Fibroblast of skin of right biceps (primary cell): ENCODE measurements at regions not wholly inside any gene's neighbourhood (a gene's known extent, or its start where the extent isn't known, plus 50 kb on each side); places are given as distances from the start of the nearest gene placed in this dataset.

ENCODE experiments used
- DNase-seq: peaks from one replicate; pipeline ENCODE4 v3.0.0-alpha.2; 2013

- DNase-seq = no peak
These were observed 127.9 kb upstream of the NTM start for GRCh38 chr11:131242476-131243000.

DNA sequence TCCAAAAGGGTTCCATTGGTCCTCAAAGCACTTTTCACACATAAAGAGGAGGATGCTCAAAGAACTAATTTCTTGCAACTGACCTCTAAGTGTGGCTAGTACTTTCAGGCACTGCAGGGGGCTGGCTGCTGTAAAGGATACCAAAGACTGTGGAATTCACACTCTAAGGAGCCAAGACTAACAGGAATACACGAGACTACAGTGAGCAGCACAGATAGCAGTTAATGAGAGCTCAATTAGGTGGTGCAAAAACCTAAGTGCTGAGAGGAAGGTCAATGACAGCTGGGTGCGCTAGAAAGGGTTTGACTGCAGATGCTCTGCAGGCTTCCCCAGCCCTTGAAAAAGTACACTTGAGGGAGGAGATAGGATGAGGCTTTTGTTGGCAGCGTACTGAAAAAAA, 124.3 kb upstream of the NTM start:
- DNase-seq = peak; percentile 19

DNA sequence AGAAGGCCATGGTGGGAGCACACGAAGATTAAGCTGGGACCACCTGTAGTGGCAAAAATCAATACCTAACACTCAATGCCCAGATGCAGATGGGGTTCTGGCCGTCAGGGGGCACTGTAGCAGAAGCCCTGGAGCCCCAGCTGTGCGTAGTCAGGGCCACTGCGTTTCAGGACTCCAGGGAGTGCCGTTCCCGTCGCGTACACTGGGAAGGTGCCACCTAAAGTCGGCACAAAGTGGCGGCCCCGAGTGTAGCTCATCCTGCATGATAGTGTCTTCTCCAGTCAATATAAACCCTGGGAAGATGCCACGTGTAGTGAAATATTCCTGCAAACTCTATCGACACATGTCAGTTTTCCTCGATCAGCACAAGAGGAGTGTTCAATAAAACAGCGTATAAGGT, 123.8 kb upstream of the NTM start:
- peak; percentile 43 for DNase-seq

DNA sequence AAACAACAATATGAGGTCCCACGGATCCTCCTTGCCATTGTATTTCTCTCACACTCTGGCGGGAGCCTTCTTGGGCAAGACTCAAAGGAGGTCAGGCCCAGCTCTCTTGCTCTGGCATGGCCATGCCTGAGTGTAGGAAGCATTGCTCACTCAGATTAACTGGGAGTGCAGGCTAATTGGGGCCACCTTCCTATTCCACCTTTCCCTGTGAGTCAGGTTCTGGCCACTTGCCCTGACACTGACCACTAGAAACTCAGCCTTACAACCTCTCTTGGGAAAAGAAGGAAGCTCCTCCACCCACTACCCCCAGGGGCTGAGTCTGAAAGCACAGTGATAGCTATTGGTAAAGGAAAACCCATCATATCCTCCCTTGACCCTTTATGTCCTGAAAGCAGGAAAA, 121.8 kb upstream of the NTM start:
- peak; percentile 36 for DNase-seq

GRCh38 chr11:131253142-131253655, 117.2 kb upstream of the NTM start:
- no peak for DNase-seq

DNA sequence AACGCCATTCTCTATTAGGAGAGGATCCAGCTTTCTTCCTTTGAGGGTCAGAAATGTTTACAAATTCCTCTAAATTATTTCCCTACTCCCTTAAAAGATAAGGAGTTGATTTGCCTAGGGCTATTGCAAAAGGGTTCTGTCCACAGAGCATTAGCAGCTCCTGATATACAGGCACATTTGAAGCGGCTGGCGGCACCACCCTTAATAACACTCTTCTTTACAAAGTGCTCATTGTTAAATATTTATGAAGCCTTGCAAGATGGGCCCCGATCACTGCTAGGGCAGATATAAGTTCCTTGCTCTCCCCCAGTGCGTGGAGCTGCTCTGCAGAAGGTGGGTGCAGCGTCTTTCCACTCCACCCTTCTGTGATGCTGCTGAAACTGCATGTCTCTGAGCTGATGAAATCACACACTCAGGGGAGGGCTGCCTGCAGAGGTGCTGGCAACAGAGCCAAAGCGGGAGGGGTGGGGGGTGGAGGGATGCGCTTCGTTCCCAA, 116.7 kb upstream of the NTM start:
- DNase-seq = peak; percentile 55

DNA sequence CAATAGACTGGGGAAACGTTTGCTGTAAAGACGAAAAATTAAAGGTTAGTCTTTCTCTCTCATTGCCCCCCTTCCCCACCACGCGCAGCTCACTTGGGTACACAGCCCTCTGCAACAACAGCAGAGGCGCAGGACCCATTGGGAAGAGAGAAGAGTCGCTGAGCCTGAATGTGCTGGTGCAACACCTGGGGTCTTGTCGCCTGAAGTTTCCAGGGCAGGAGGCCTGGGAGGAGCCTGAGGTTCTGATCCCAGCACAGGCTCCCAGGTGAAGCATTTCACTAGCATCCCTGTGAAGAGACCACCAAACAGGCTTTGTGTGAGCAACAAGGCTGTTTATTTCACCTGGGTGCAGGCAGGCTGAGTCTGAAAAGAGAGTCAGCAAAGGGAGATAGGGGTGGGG, 116.2 kb upstream of the NTM start:
- no peak for DNase-seq

GRCh38 chr11:131274233-131274632, 96.2 kb upstream of the NTM start:
- DNase-seq = no peak

DNA sequence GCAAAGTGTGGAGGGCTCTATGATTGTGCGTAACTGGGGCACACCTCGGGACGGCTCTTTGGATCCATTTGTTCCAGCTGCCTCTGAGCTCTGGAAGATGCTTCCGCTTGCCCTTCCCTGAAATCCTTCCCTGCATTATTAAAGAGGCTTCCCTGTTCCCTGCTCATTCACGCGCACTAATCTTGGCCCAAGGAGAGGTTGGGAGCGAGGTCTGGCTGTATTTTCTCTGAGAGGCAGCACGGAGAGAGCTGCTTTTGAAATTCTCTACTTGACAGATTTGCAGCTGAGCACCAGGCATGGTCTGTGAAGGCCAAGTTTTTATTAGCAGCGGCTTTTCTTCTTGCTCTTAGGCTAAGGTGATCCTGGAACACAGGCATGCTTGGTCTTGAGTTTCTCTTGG, 94.8 kb upstream of the NTM start:
- DNase-seq = no peak

GRCh38 chr11:131278472-131278871, 91.9 kb upstream of the NTM start:
- DNase-seq = no peak

GRCh38 chr11:131279654-131280384, 90.6 kb upstream of the NTM start:
- peak; percentile 66 for DNase-seq

DNA sequence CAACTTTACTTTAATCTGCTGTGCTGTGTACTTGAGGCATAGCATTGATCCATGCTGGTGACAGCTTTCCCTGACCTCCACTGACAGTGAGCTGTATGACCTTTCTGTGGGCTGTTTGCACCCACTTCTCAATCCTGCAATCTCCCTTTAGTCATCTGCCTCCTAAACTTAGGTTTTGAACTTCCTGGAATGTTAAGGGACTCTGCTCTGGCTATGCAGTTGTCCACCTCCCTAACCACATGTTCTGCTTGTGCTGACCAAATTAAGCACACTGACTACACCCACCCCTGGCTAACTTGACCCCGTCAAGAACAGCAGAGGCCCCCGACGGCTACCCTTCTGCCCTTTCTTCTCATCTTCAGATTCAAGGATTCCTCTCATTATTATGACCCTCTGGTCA, 89.1 kb upstream of the NTM start:
- DNase-seq = no peak

DNA sequence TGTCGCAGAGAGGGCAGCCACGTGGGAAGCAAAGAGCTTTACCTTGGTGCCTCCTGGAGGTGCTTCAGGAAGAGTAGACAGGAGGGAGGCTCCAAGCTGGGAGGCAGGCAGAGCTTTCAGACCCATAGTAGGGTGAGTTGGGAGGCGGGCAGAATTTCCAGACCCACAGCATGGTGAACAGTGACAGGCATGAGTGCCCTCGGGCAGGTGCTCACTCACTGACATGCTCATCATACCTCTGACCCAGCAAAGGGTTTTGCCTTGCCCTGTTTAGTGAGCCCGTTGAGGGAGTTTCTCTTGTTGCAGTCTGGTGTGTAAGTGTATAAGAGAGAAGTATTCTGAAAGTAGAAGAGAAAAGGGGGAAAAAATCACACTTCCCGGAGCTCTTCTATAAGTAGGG, 86.4 kb upstream of the NTM start:
- DNase-seq = no peak

- no peak for DNase-seq
These were observed 81.8 kb upstream of the NTM start for GRCh38 chr11:131288521-131289091.

DNA sequence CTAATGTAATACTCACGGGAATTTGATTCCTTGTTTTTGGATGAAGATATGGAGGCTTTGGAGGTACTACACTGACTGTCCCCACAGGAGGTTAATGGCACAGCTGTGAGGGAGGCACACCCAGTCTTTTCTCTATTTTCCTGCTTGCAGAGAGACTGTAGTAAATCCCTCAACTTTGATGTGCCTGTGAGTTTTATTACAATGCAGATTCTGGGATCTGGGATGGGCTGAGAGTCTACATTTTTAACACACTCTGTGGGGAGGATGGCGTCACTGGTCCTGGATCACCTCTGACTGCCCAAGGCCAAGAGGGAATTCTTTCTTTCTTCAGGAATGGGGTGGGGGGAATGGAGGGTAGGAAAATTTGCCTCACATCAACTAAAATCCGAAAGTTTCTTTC, 80.2 kb upstream of the NTM start:
- no peak for DNase-seq

DNA sequence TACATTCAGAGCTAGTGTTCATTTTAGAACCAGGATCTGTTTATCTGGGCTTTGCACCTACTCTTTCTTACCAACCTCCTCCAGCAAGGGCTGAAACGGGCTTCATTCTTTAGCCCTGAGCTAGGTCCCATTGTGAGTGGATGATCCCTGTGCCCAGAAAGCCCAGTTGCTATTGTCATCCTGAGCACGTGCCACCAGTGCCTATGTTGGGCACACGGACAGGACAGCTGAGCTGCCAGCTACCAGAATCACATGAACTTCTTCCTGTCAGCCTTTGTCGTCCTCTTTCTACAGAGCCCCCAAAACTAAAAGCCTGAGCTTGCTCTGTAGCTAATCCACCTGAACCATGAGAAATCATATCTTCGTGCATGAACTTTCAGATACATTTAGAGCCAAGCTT, 74.4 kb upstream of the NTM start:
- DNase-seq = no peak

DNA sequence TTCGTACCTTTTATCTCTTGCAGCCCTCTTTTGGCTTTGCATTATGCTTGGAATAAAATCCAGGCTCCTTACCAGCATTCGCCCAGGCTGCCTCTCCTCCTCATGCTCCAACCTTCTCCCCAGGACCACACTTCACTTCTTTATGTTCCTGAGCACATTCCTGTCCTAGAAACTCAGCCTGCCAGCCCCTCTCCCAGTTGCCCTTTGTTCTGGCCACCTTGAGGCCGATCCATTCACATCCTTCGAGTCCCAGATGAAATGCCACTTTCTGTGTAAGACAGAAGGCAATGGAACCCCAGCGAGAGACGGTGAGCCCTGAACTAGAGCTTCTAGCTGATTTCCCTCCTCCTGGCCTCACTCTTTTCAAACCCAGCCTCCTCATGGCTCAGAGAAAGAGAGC, 73.0 kb upstream of the NTM start:
- no peak for DNase-seq

GRCh38 chr11:131299598-131300438, 70.6 kb upstream of the NTM start:
- no peak for DNase-seq

DNA sequence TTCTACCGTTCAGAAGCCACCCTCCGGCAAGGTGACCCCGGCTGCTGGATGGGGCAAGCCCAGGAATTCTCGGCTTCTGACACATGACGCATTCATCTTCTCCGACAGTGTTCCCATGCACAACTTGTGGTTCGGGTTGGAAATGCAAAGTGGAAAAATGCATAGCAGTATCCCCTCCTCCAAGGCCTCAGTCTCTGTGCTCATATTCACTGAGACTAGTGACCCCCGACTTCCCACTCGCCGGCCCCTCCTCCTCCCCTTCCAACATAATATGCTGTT, 70.0 kb upstream of the NTM start:
- DNase-seq = peak; percentile 69

- peak; percentile 58 for DNase-seq
These were observed 69.1 kb upstream of the NTM start for GRCh38 chr11:131301306-131301705.

DNA sequence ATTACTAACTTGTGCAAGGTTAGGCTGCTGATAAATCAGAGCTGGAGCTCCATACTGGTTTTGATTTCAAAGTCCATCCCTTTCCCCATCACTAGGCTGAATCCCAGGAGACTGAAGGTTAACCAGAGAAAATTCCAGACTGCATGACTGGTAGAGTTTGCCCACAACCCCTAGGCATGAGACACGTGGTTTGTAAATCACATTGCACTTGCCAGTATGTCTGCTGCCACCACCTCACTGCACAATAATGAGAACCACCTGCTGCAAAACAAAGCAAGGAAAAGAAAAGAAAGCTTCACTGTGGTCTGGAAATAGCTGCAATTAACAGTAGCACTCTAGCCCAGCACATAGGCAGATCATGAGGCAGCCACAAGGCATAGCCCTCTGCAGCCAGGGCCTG, 67.6 kb upstream of the NTM start:
- peak; percentile 93 for DNase-seq

GRCh38 chr11:131303611-131304119, 66.8 kb upstream of the NTM start:
- peak; percentile 50 for DNase-seq

DNA sequence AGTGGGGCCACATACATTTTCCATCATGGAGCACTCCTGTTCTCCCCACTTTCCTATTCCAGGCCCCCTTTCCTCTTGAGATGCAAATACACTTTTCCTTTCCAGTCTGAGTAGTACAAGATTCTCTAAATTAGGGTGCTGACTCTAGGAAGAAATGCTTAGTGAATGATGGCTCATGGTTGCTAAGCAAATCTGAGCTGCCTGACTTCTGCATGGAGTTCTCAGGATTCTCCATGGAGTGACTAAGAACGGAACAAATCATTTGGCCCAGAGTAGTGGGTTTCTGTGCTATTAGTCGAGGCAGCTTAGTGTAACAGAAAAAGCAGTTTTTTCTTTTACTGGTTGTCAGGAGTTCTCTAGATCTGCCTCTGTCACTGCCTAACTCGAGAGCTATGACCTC, 65.4 kb upstream of the NTM start:
- peak; percentile 43 for DNase-seq

DNA sequence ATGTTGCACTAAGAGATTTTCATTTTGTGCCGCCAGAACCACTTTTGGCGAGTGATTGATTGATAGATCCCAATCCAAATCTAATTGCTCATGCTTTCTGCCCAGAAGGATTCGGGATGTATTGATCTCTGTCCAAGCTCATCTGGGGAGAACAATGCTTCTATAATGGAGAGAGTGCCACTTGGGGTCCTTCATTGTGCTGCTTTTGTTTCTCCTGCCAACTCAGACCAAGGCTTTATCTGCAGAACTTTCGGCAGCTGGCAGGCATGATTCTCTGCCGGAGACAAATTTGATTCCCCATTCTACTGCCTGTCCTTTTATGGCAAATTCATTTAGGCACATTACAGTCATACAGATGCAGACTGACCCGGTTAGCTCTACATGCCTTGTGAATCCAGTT, 62.9 kb upstream of the NTM start:
- no peak for DNase-seq
